ENCODE measurements at regions not wholly inside any gene's neighbourhood (a gene's known extent, or its start where the extent isn't known, plus 50 kb on each side); places are given as distances from the start of the nearest gene placed in this dataset.

DNA sequence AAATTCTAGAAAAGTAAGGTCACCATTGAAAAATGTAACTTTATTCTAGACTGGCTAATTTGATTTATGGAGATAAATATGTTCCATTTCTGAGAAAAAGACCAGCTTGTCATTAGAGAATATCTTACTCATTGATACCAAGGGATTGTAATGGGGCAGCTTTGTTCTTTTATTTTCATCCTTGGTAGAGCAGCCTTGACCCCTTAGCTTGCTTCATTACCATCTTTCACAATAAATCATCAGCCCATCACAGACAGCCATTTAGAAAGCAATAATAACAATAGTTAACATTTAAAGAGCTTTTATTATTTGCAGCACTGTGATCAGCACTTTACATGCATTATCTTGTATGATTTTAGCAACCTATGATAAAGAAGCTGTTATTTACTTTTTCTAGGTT, 253.6 kb downstream of the C3orf38 start:
- TF ChIP-seq PPARA (CRISPR knock-in tag; IDR thresholded peaks at IDR 0.05; ENCODE audit: borderline replicate concordance) (no peak), ZNF8 (CRISPR knock-in tag; IDR thresholded peaks at IDR 0.05) (no peak), ARNTL (CRISPR knock-in tag; IDR thresholded peaks at IDR 0.05; ENCODE audit: borderline replicate concordance, low read depth) (no peak), RARB (CRISPR knock-in tag; IDR thresholded peaks at IDR 0.05) (no peak)
- TF ChIP-seq, protein P1, sequence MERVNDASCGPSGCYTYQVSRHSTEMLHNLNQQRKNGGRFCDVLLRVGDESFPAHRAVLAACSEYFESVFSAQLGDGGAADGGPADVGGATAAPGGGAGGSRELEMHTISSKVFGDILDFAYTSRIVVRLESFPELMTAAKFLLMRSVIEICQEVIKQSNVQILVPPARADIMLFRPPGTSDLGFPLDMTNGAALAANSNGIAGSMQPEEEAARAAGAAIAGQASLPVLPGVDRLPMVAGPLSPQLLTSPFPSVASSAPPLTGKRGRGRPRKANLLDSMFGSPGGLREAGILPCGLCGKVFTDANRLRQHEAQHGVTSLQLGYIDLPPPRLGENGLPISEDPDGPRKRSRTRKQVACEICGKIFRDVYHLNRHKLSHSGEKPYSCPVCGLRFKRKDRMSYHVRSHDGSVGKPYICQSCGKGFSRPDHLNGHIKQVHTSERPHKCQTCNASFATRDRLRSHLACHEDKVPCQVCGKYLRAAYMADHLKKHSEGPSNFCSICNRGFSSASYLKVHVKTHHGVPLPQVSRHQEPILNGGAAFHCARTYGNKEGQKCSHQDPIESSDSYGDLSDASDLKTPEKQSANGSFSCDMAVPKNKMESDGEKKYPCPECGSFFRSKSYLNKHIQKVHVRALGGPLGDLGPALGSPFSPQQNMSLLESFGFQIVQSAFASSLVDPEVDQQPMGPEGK (CRISPR knock-in tag; IDR thresholded peaks at IDR 0.05; ENCODE audit: borderline replicate concordance): no peak
- TF ChIP-seq, protein P2, sequence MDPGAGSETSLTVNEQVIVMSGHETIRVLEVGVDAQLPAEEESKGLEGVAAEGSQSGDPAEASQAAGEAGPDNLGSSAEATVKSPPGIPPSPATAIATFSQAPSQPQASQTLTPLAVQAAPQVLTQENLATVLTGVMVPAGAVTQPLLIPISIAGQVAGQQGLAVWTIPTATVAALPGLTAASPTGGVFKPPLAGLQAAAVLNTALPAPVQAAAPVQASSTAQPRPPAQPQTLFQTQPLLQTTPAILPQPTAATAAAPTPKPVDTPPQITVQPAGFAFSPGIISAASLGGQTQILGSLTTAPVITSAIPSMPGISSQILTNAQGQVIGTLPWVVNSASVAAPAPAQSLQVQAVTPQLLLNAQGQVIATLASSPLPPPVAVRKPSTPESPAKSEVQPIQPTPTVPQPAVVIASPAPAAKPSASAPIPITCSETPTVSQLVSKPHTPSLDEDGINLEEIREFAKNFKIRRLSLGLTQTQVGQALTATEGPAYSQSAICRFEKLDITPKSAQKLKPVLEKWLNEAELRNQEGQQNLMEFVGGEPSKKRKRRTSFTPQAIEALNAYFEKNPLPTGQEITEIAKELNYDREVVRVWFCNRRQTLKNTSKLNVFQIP (CRISPR knock-in tag; IDR thresholded peaks at IDR 0.05; ENCODE audit: borderline replicate concordance, low read depth): no peak
- TF ChIP-seq, protein P3, sequence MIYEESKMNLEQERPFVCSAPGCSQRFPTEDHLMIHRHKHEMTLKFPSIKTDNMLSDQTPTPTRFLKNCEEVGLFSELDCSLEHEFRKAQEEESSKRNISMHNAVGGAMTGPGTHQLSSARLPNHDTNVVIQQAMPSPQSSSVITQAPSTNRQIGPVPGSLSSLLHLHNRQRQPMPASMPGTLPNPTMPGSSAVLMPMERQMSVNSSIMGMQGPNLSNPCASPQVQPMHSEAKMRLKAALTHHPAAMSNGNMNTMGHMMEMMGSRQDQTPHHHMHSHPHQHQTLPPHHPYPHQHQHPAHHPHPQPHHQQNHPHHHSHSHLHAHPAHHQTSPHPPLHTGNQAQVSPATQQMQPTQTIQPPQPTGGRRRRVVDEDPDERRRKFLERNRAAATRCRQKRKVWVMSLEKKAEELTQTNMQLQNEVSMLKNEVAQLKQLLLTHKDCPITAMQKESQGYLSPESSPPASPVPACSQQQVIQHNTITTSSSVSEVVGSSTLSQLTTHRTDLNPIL (CRISPR knock-in tag; IDR thresholded peaks at IDR 0.05; ENCODE audit: low read depth): no peak

Measured in SK-N-SH treated with all-trans-retinoic acid at 6 μM for 48 hours (cell line).